Lung (tissue), 11 donors: ENCODE measurements at regions not wholly inside any gene's neighbourhood (a gene's known extent, or its start where the extent isn't known, plus 50 kb on each side); places are given as distances from the start of the nearest gene placed in this dataset.
"Not testable (repeated sequence)": the region's sequence is repeated elsewhere in the genome, so short reads cannot be mapped to it uniquely, and the experiment has no call there.

ENCODE experiments used
- ATAC-seq: fragments of 200-7000 bp; cut with Tn5 transposase; one replicate; pipeline ENCODE4 v1.9.1; 2020; ENCODE audit warnings: moderate number of reproducible peaks; ENCODE audit not compliant: insufficient read depth, low FRiP score
- DNase-seq, 3 donors: peaks; one replicate each; pipeline ENCODE4 v3.0.0-alpha.2; 2013 to 2017
- H3K27ac ChIP-seq, 2 donors: one replicate each; pipeline ENCODE4 v1.5.1; 2013; ENCODE audit warnings: mild to moderate bottlenecking in 2 of 2, moderate library complexity in 2 of 2, control low read depth in 1 of 2, inconsistent platforms in 1 of 2, low read depth in 1 of 2, low read length in 1 of 2
- H3K27me3 ChIP-seq, 3 donors: one replicate each; pipeline ENCODE4 v1.5.1; 2013; ENCODE audit warnings: low read length in 2 of 3; ENCODE audit not compliant: control insufficient read depth in 3 of 3, insufficient read depth in 3 of 3
- H3K36me3 ChIP-seq, 4 donors: one replicate each; pipeline ENCODE4 v1.5.1; 2013; ENCODE audit warnings: low read length in 4 of 4, mild to moderate bottlenecking in 1 of 4, moderate library complexity in 1 of 4; ENCODE audit not compliant: control insufficient read depth in 4 of 4, insufficient read depth in 4 of 4
- H3K4me1 ChIP-seq, 5 donors: one replicate each; pipeline ENCODE4 v1.5.1; 2013; ENCODE audit warnings: low read length in 5 of 5, mild to moderate bottlenecking in 2 of 5, moderate library complexity in 1 of 5; ENCODE audit not compliant: control insufficient read depth in 5 of 5, insufficient read depth in 5 of 5
- H3K4me3 ChIP-seq: one replicate; pipeline ENCODE4 v1.5.1; 2013; ENCODE audit warnings: mild to moderate bottlenecking, control low read depth, moderate library complexity
- H3K9ac ChIP-seq, 2 donors: one replicate each; pipeline ENCODE4 v1.5.1; 2013; ENCODE audit warnings: low read length in 2 of 2, control low read depth in 1 of 2; ENCODE audit not compliant: insufficient read depth in 1 of 2
- H3K9me3 ChIP-seq, 4 donors: one replicate each; pipeline ENCODE4 v1.5.1; 2013; ENCODE audit warnings: low read length in 3 of 4, mild to moderate bottlenecking in 1 of 4, moderate library complexity in 1 of 4; ENCODE audit not compliant: control insufficient read depth in 4 of 4, insufficient read depth in 3 of 4
- WGBS, 2 donors: extraction: QIAGEN DNeasy Blood & Tissue Kit; methylation state at CpG; one replicate each; pipeline ENCODE4 v1.1.7; 2013; 5-methylcytosine and 5-hydroxymethylcytosine counted together
- TF ChIP-seq, protein P1 (sequence below): IDR thresholded peaks from 2 replicates; pipeline ENCODE4 v1.5.1; 2012; ENCODE audit warnings: mild to moderate bottlenecking; ENCODE audit errors: control extremely low read depth, extremely low read depth
- donor health status: control.
- donor health status: control.
- donor health status: Bipolar disorder and iron deficiency.
- donor health status: healthy.
- donor health status: DM: yes; HTN: yes; CAD: no.

DNA sequence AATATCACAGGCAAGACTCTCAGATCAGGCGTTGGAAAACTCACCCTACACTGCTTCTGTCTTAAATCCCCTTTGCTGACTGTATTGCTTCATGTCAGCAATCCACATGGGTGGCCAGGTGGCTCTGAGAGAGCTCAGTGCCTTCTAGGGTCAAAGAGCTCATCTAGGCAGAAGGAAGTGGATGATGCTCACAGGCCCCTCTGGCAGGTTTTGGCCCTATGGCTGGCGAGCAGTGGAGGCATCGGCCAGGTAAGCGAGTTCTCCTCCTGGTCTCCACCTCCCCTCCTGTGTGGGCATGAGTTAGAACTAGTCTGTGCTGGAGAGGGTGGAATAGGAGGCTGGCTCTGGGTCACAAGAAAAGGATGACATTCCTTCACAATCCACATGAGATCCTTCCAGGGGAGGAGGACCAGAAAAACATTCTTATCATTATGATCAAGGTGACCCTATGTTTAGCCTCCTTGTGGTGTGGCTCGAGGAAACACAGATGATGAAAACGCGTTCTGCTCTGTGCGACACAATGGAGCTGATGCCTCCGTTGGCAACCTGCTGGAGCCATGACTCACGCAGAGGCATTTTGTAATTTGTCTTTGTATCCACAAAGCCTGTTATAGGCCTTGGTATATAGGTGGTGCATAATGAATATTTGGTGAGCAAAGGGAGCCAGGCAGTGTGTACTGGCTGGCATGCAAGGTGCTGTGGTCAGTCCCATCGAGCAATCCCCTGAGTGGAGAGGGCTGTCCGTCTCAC lies 264.6 kb upstream of the RAB4A start:
- Histone ChIP-seq H3K27me3 (no peaks in the 10 kb centered on the region), H3K4me3 (no peak overlapping the region), H3K9me3 (no peaks in the 10 kb centered on the region), H3K36me3 (no peaks in the 10 kb centered on the region), H3K4me1 (peaks cover 0 to 26% (median 0%) of the 10 kb centered on the region in 5 donors), H3K27ac (no peak overlapping the region), H3K9ac (no peak overlapping the region)
- WGBS, 2 donors = 80 to 90% methylated on average over 12 of the region's 12 CpGs
- DNase-seq (no peak), ATAC-seq (no peak)
- TF ChIP-seq, protein P1, sequence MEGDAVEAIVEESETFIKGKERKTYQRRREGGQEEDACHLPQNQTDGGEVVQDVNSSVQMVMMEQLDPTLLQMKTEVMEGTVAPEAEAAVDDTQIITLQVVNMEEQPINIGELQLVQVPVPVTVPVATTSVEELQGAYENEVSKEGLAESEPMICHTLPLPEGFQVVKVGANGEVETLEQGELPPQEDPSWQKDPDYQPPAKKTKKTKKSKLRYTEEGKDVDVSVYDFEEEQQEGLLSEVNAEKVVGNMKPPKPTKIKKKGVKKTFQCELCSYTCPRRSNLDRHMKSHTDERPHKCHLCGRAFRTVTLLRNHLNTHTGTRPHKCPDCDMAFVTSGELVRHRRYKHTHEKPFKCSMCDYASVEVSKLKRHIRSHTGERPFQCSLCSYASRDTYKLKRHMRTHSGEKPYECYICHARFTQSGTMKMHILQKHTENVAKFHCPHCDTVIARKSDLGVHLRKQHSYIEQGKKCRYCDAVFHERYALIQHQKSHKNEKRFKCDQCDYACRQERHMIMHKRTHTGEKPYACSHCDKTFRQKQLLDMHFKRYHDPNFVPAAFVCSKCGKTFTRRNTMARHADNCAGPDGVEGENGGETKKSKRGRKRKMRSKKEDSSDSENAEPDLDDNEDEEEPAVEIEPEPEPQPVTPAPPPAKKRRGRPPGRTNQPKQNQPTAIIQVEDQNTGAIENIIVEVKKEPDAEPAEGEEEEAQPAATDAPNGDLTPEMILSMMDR = no peak

DNA sequence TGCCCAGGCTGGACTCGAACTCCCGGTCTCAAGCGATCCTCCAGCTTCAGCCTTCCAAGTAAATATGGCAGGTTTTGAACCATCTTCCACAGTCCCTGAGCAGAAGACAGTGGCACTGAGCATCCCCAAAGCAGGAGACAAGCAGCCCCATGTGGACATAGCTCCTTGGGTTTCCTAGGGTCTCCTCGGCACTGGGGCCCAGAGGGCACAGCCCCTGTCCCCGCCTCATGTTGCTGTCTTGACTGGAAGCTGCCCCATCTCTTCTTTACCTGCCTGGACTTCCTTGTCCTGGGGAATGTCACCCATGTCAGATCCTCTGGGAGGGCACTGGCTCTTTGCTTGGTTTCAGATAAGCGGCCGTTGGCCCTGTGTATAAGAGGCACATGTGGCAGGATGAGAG lies 263.7 kb upstream of the RAB4A start:
- WGBS, 2 donors = 93 to 95% methylated on average over 7 of the region's 7 CpGs
- H3K4me1 ChIP-seq = peaks cover 0 to 23% (median 0%) of the 10 kb centered on the region in 5 donors
- H3K27me3 ChIP-seq = no peaks in the 10 kb centered on the region
- DNase-seq = no peak
- TF ChIP-seq, protein P1 = no peak
- no peak overlapping the region for H3K27ac ChIP-seq
- no peak overlapping the region for H3K9ac ChIP-seq
- H3K9me3 ChIP-seq = no peaks in the 10 kb centered on the region
- no peak overlapping the region for H3K4me3 ChIP-seq
- H3K36me3 ChIP-seq = no peaks in the 10 kb centered on the region
- ATAC-seq = no peak

DNA sequence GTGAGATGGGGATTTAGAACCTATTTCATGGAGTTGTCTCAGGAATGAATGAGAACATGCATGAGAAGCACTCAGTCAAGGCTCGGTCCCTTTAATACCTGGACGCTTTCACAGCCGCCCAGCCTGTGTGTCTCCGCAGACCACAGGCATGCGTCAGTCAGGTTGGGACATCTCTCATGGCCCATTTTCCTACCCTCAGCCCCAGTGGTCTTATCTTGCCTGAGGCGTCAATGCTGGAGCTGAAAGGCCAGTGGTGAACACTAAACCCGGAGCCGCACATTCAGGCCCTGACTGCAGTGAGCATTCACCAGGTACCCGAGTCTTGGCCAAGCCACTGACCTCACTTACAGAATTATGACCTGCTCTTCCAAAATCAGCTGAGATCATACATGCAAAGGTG lies 263.2 kb upstream of the RAB4A start:
- WGBS, 2 donors = 94 to 96% methylated on average over 9 of the region's 9 CpGs
- no peak for ATAC-seq

DNA sequence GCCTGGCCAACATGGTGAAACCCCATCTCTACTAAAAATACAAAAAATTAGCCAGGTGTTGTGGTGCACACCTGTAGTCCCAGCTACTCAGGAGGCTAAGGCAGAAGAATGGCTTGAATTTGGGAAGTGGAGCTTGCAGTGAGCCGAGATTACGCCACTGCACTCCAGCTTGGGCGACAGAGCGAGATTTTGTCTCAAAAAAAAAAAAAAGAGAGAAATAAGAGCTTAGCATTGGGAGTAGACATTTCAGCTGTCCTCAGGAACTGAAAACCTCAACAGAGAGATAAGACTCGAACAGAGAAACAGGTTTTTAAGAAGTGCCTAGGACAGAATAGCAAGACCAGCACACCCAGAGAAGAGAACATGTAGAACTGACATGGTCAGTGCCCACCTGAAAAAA lies 262.6 kb upstream of the RAB4A start:
- not testable (repeated sequence) for DNase-seq, H3K9me3 ChIP-seq, H3K36me3 ChIP-seq, ATAC-seq, H3K27me3 ChIP-seq, H3K9ac ChIP-seq, H3K4me3 ChIP-seq, H3K27ac ChIP-seq
- WGBS, 2 donors = 49 to 61% methylated on average over 5 of the region's 5 CpGs
- H3K4me1 ChIP-seq = peaks cover 0 to 13% (median 0%) of the 10 kb centered on the region in 5 donors

More for the DNA sequence above, 263.2 kb upstream of the RAB4A start:
- DNase-seq = no peak
- Histone ChIP-seq H3K27me3 (no peaks in the 10 kb centered on the region), H3K4me1 (peaks cover 0 to 18% (median 0%) of the 10 kb centered on the region in 5 donors), H3K9ac (no peak overlapping the region), H3K36me3 (no peaks in the 10 kb centered on the region), H3K9me3 (no peaks in the 10 kb centered on the region), H3K27ac (no peak overlapping the region), H3K4me3 (no peak overlapping the region)
- TF ChIP-seq, protein P1 = no peak
